ENCODE measurements at regions not wholly inside any gene's neighbourhood (a gene's known extent, or its start where the extent isn't known, plus 50 kb on each side); places are given as distances from the start of the nearest gene placed in this dataset.

DNA sequence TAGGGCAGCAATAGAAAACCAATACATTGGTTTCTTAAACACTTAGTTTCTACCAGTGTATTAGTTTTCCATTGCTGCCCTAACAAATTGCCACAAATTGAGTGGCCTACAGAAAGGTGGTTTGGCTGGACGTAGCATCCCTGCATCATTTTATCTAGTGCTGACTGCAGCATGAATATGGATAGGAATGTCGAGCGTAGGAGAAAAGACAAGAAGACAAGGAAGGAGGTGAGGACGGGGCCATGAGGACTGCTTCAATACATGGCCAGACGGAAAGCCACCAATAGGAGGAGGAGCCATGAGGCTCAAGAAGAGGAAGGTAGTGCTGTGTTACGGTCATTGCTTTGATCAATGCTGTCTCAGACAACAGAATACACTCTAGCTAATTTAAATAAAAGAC is 154.5 kb upstream of the NDUFV2 start:
- TF ChIP-seq, protein P1, sequence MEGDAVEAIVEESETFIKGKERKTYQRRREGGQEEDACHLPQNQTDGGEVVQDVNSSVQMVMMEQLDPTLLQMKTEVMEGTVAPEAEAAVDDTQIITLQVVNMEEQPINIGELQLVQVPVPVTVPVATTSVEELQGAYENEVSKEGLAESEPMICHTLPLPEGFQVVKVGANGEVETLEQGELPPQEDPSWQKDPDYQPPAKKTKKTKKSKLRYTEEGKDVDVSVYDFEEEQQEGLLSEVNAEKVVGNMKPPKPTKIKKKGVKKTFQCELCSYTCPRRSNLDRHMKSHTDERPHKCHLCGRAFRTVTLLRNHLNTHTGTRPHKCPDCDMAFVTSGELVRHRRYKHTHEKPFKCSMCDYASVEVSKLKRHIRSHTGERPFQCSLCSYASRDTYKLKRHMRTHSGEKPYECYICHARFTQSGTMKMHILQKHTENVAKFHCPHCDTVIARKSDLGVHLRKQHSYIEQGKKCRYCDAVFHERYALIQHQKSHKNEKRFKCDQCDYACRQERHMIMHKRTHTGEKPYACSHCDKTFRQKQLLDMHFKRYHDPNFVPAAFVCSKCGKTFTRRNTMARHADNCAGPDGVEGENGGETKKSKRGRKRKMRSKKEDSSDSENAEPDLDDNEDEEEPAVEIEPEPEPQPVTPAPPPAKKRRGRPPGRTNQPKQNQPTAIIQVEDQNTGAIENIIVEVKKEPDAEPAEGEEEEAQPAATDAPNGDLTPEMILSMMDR (IDR thresholded peaks at IDR 0.05): no peak
- Histone ChIP-seq H3K4me3 (ENCODE audit: low read length) (no peak overlapping the region), H3K27me3 (ENCODE audit: control insufficient read depth in 1 of 2, insufficient read depth in 2 of 2, low read length in 2 of 2) (no peaks in the 10 kb centered on the region), H3K9me3 (ENCODE audit: control insufficient read depth in 1 of 2, insufficient read depth in 1 of 2, low read length in 2 of 2) (no peaks in the 10 kb centered on the region), H3K4me1 (ENCODE audit: insufficient read depth, low read length) (peaks cover 3% of the 10 kb centered on the region), H3K27ac (ENCODE audit: low read depth in 1 of 2, low read length in 2 of 2) (no peak overlapping the region), H3K36me3 (ENCODE audit: insufficient read depth, low read length) (no peaks in the 10 kb centered on the region)
- Mint-ChIP-seq H3K27ac (no peak overlapping the region), H3K4me1 (ENCODE audit: low read depth) (peaks cover 11% of the 10 kb centered on the region), H3K9me3 (no peaks in the 10 kb centered on the region), H3K36me3 (ENCODE audit: low read depth) (no peaks in the 10 kb centered on the region), H3K4me3 (no peak overlapping the region), H3K27me3 (peaks cover 9% of the 10 kb centered on the region)
- ATAC-seq (ENCODE audit: poor library complexity): no peak
- intact Hi-C loops (cut with DNase I, micrococcal nuclease): no loop called here
- no peak for DNase-seq
- ChIA-PET CTCF (no interaction called here), POLR2A (no interaction called here)

DNA sequence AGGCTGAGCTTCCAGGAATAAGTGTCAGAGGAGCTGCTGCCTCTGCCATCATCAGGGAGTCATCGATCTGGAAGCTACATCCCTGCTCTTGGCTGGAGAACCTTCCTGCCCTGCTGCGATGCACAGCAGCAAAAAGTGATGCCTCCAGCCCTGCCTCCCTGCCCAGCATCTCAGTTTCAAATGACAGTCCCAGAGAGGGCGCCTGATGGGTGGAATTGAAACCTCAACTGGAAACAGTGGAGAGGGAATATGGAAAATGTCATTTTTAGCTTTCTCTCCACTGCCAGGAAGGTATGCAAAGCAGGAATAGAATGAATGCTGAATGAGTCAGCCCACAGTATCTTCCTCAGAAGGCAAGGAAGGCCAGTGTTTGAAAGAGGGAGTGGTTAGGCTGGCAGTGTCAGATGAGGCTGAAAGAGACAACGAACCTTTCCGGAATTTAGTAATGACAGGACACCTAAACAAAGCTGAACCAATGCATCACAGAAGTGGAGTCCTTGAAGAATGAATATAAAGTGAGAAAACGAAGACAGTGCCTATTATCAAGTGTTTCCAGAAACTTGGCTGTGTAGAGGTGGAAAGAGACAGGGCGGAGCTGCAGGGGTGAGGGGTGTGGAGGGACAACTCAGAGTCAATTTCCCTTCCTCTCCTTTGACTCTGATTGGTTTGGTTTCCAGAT is 153.9 kb upstream of the NDUFV2 start:
- POLR2A ChIA-PET: no interaction called here
- no peak overlapping the region for H3K4me3 Mint-ChIP-seq
- H3K4me1 Mint-ChIP-seq (ENCODE audit: low read depth): peaks cover 11% of the 10 kb centered on the region
- Histone ChIP-seq H3K27ac (ENCODE audit: low read depth in 1 of 2, low read length in 2 of 2) (no peak overlapping the region), H3K4me3 (ENCODE audit: low read length) (no peak overlapping the region), H3K4me1 (ENCODE audit: insufficient read depth, low read length) (peaks cover 3% of the 10 kb centered on the region), H3K36me3 (ENCODE audit: insufficient read depth, low read length) (no peaks in the 10 kb centered on the region), H3K27me3 (ENCODE audit: control insufficient read depth in 1 of 2, insufficient read depth in 2 of 2, low read length in 2 of 2) (no peaks in the 10 kb centered on the region), H3K9me3 (ENCODE audit: control insufficient read depth in 1 of 2, insufficient read depth in 1 of 2, low read length in 2 of 2) (no peaks in the 10 kb centered on the region)
- intact Hi-C loops (cut with DNase I, micrococcal nuclease): no loop called here
- peaks cover 9% of the 10 kb centered on the region for H3K27me3 Mint-ChIP-seq
- H3K36me3 Mint-ChIP-seq (ENCODE audit: low read depth): no peaks in the 10 kb centered on the region
- CTCF ChIA-PET: no interaction called here
- DNase-seq (no peak), ATAC-seq (ENCODE audit: poor library complexity) (no peak)
- no peak overlapping the region for H3K27ac Mint-ChIP-seq
- H3K9me3 Mint-ChIP-seq: peaks cover 2% of the 10 kb centered on the region
- TF ChIP-seq, protein P1 (IDR thresholded peaks at IDR 0.05): no peak

DNA sequence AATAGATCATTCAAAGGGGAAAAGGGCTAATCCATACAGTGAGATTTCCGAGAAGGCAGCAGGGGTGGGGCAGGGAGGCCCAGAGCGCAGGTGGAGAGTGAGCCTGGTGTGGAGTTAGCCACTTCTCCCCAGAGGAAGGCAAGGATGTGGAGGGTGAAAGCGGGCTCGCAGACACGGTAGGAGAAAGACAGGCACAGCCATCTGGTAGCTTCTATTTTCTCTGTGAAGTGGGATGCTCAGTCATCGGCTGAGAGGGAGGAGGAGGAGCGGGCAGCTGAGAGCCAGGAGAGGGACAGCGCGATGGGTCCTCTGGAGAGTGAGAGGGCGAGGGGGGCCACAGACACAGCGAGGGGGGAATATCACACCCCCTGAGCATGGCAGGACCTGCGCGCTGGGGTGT is 153.3 kb upstream of the NDUFV2 start:
- Histone ChIP-seq H3K4me3 (ENCODE audit: low read length) (no peak overlapping the region), H3K36me3 (ENCODE audit: insufficient read depth, low read length) (no peaks in the 10 kb centered on the region), H3K9me3 (ENCODE audit: control insufficient read depth in 1 of 2, insufficient read depth in 1 of 2, low read length in 2 of 2) (no peaks in the 10 kb centered on the region), H3K27ac (ENCODE audit: low read depth in 1 of 2, low read length in 2 of 2) (no peak overlapping the region), H3K27me3 (ENCODE audit: control insufficient read depth in 1 of 2, insufficient read depth in 2 of 2, low read length in 2 of 2) (no peaks in the 10 kb centered on the region), H3K4me1 (ENCODE audit: insufficient read depth, low read length) (peaks cover 3% of the 10 kb centered on the region)
- Mint-ChIP-seq H3K27ac (no peak overlapping the region), H3K27me3 (peaks cover 4% of the 10 kb centered on the region), H3K36me3 (ENCODE audit: low read depth) (no peaks in the 10 kb centered on the region), H3K4me1 (ENCODE audit: low read depth) (peaks cover 11% of the 10 kb centered on the region), H3K9me3 (peaks cover 3% of the 10 kb centered on the region), H3K4me3 (no peak overlapping the region)
- intact Hi-C loops (cut with DNase I, micrococcal nuclease): no loop called here
- ChIA-PET POLR2A (no interaction called here), CTCF (no interaction called here)
- TF ChIP-seq, protein P1 (IDR thresholded peaks at IDR 0.05): no peak
- DNase-seq (no peak), ATAC-seq (ENCODE audit: poor library complexity) (no peak)
